GM18499 (cell line): ENCODE measurements at regions not wholly inside any gene's neighbourhood (a gene's known extent, or its start where the extent isn't known, plus 50 kb on each side); places are given as distances from the start of the nearest gene placed in this dataset.
"Not testable (repeated sequence)": the region's sequence is repeated elsewhere in the genome, so short reads cannot be mapped to it uniquely, and the experiment has no call there.

ENCODE experiments used
- ATAC-seq: cut with Tn5 transposase; IDR thresholded peaks from one replicate; pipeline ENCODE4 v1.9.1; 2021; ENCODE audit warnings: moderate number of reproducible peaks; ENCODE audit not compliant: insufficient read depth, unreplicated experiment

DNA sequence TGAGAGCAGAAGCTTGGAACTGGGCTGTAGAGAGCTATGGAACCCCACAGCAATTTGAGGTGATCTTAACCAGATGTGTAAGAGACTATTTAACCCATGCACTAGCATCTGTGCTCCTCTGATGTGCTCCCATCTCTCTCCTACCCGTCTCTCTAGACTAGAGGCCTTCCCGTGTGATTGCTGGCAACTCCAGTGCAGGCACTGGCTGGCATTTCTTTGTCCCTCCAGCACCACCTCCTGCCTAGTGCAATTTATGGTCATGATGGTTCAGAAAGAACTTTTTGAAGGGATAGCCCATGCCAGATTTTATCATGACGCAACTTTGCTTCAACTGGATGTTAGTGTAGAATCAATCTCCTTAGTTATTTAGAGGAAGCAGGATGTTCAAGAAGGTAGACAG, 193.0 kb downstream of the BCL2L11 start:
- not testable (repeated sequence) for ATAC-seq

DNA sequence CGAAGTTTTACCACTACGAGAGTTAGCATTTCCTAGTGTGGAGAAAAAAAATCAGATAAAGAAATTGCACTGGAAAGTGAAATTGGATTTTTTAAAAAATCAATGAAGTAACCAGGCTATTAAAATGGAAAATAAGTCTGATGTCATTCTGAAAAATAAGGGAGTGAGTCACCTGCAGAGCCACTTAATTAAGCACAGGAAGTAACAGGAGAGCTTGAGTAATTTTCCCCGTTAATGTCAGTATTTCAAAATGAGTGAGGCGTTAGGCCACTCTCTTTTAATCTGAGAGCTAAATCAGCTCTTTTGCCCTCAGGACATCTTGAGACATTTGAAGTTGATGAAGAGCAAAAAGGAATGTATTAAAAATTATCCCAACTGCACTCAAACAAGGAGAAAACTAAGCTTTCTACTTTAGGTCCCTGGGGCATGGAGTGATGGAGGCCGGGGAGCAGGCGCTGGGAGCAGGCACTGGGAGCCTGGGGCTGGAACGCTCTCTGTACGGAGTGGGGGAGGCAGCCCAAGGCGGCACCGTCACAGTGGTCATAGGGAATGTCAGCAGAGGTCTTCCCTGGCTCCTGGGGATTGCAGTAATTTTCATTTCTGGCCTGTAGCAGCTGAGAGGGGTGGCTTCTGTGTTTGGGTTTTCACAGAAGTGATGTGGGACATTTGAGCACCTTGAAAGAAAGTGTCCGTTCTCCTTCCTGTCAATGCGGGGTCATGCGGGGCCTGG, 194.6 kb downstream of the BCL2L11 start:
- ATAC-seq: not testable (repeated sequence)

DNA sequence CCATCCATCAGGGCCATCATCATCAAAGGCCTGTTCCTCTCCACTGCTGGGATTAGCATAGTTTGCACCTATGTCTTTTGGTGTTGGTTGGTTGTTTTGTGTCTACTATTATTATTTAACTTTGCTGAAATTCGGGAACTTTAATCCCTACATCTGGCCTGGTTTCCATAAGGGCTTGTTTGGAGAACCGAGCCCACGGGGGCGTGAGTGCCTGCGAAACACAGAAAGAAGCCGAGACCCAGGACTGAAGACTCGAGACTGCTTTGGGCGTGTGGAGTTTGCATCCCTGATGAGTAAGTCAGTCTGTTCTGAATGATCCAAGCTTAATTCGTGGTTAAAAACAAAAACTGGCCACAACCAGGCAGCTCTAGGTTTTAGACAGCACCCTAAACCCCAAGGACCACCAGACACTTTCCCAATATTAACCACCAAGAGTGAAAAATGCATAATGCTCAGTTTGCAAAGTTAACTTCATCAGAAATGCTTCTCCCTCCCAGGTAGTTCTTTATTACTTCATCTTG, 195.6 kb downstream of the BCL2L11 start:
- ATAC-seq: not testable (repeated sequence)

DNA sequence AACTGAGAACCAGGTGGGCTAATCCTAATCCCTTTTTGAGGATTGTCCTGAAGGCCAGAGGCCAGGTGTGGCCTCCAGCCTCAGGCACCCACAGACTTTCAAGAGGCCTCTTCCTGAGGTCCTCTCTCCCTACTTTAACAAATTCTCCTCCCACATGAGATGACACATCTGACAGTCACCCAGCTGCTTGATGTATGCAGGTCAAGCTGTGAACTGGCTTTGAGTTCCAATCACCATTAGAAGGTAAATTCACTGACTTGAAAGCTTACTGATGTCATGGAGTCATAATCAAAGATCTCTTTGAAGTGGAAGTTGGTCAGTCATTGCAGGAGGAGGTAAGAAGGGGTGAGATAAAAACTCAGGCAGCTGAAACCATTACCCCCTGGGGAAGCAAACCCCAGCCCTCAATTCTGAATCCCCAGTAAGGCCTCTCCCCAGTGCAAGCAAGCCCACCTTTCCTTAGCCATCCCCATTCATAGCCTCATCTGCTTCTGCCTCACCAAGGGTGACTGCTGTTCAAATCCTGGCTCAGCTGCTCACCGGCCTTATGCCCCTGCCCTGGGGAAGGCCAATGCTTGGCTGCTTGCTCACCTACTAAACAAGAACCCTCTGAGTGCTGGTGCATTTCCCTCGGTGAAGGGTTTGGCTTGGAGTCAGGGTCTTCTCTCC, 196.3 kb downstream of the BCL2L11 start:
- not testable (repeated sequence) for ATAC-seq

DNA sequence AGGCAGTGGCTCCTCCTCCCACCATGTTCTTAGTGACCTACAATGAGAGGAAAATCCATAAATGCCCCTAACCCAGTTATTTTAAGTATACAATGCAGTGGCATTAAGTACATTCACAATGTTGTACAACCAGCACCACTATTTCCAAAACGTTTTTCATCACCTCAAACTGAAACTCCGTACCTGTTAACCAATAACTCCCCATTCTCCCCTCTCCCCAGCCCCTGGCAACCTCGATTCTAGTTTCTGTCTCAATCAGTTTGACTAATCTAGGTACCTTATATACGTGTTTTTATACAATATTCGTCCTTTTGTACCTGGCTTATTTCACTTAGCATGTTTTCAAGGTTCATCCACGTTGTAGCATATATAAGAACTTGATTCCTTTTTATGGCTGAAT, 198.8 kb downstream of the BCL2L11 start:
- ATAC-seq: not testable (repeated sequence)

DNA sequence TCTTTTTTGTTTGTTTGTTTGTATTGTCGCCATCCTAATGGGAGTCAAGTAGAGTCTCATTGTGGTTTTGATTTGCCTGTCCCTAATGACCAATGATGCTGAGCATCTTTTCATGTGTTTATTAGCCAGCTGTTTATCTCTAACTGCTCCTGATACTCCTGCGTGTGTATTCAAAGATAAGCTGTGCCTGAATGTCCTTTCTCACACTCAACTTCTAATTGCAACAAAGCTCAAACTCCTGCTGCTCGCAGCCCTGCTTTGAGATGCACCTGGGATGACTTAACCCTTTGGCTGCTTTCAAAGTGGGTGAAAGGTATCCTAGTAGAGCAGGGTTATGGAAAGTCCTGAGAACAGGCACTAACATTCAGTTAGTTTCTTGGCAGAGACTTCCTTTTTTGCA, 199.6 kb downstream of the BCL2L11 start:
- not testable (repeated sequence) for ATAC-seq

DNA sequence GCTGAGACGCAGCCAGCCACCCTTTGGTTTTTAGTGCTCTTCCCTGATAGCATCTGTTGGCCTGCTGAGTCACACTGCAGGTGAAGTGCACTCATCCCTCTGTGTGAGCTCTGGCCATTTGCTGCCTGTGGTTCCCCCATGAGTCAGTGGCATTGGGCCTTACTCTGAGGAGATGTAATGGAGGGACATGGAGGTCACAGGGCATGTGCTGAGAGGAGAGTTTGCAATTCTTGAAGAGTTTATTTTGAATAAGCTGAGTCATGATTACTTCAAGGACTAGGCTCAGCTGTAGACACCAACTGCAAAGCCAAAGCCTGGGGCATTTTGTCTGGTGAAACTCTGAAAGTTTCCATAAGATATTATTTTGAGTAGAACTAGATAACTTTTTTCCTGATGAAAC, 200.3 kb downstream of the BCL2L11 start:
- ATAC-seq: not testable (repeated sequence)

DNA sequence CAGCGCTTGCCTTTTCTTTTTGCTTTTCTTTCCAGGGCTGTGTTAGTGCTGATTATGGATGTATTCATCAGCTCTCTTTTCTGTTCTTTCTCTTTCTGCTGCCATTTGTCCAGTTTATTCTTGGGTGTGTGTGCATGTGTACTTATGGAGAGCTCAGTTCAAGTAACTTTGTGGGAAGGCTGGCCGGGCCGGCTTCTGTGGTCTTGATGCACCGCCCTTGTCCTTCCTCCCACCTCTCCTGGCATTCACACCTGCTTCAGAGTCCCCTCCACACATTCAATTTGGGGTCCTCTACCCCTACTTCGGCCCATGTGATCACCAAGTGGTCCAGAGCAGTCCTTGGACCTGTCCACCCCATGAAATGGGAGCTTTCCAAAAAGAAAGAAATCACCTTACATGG, 202.7 kb downstream of the BCL2L11 start:
- not testable (repeated sequence) for ATAC-seq

DNA sequence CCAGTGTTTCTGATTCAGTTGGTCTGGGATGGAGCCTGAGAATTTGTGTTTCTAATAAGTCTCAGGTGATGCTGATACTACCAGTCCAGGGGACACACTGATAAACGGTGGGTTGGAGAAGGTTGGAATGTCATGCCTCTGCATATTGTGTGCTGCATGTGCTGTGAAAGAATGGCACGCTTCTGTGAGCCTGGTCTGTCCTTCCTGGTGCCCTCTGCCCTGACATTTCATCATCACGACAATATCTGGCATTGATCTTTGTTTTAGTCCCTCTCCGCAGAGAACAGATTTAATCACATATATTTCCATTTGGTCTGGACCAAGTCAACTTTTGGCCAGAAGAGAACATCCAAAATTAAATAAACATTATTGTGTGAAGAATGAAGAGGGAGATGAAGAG, 207.0 kb downstream of the BCL2L11 start:
- not testable (repeated sequence) for ATAC-seq

DNA sequence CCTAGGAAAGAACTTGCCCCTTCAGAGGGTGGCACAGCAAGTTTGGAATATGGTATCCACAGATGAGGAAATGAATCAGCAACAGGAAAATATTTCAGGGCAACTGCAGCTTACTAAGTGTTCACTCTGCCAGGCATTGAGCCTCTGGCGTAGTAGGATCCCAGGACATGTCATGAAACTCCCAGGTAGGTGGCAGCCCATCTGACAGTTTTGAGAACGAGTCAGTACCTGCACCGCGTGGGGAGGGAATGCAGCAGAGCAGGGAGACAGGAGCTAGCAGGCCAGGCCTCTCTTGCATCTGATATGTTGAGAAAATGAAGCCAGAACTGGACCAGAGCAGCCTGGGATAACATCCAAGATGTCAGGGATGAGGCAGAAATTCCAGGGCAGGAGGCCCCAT, 208.6 kb downstream of the BCL2L11 start:
- not testable (repeated sequence) for ATAC-seq

DNA sequence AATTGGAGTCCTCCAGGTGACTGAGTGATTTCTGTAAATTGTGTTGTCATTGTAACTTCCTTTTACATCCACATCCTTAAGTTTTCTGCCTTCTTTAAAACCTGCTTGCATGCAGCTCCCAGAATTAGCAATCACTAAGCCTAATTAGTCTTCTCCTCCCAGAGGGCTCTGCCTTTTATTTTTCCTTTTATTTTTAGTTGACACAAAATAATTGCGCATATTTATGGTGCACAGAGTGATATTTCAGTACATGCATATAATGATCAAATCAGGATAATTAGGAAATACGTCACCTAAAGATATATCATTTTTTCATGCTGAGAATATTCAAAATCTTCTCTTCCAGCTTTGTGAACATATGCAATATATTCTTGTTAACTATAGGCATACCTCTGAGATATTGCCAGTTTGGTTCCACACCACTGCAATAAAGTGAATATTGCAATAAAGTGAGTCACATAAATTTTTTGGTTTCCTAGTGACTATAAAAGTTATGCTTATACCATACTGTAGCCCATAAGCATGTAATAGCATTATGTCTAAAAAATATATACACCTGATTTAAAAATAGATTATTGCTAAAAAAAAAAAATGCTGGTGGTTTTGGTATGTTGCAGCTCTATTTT, 210.5 kb downstream of the BCL2L11 start:
- ATAC-seq: not testable (repeated sequence)

DNA sequence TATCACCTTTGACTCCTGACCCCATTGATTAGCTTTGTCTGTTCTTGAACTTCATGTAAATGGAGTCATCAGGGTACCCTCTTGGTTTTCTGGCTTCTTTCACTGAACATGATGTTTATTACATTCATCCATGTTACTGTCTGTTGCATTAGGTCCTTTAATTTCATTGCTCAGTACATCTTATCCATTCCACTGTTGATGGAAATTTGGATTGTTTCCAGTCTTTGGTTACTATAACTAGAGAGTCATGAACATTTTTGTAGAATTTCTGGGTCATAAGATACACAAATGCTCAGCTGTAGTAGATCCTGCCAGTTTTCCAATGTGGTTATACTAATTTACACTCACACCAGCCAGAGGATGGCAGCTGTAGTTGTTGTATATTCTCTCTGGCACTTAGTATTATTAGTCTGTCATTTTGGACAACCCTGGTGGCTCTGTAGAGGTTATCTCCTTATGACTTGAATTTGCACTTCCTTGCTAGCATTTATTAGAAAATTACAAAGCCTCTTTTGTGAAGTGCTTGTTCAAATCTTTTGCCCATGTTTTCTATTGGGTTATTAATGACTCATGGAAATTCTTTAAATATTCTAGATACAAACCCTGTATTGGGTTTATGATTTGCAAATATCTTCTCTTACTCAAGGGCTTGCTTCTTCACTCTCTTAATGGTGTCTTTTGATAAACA, 214.7 kb downstream of the BCL2L11 start:
- ATAC-seq: not testable (repeated sequence)

DNA sequence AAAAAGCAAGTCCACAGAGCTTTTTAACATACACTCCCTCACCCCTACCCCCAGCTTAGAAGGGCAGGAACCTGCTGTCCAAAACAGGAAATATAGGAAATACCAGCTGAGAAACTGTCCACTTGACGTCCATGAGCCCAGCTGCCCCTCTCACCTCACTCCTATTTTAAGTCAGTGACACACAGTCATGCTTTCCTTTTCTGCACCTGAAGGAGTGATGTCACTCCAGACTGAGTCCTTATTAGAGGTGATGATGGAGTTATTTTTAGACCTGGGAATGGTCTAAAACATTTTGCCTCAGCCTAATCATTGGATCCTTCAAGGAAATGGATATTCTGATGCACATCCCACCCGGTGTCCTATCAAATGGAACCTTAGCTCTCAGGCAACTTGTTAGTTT, 217.8 kb downstream of the BCL2L11 start:
- not testable (repeated sequence) for ATAC-seq

DNA sequence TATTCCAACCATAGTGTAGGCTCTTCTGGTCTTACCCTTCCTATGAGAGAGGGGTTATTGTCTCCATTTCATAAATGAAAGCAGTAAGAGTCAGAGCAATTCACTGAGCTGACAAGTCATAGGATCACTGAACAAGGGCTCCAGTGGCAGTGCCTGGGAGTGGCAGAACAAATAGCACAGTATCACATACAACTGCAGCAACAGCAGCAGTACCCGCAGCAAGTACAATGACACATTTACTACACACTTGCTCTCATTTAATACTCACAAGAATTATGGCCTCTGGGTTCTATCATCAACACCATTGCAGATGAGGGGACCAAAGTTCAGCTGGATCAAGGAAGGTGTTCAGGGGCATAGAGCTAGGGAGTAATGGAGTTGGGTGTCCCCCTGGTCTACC, 218.8 kb downstream of the BCL2L11 start:
- not testable (repeated sequence) for ATAC-seq

DNA sequence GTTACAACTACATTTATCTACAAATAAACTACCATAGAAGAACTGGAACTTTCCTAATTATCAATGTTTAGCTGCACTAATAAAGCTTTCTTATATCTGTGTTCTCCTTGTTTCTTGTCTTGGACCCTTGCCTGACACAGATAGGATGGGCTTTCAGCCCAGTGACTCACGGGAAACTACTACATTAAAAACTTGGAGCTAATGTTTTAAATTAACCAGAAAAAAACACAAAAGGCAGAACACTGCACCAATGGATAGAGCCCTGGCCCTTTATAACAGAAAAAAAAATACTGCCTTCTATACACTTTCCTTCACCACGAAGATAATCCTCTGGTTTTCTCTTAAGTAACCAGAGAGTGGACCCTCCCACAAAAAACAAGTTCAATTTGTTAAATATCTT, 223.9 kb downstream of the BCL2L11 start:
- ATAC-seq: not testable (repeated sequence)

DNA sequence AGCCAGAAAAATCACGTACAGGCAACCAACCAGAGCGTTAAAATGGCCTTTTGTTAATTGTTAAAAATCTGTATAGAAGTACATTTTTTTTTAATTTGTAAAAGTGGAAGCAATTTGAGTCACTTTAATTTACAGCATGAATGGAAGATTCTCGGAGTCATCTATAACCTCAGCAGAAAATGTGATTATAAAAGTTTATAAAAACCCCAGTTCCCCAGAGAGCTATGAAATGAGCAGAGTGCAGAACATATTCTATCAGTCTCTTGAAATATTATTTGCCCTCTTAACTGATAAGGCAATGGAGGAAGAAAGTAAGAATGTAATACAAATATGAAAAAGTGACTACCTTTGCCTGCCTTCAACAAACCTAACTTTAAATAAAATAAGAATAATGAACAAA, 224.7 kb downstream of the BCL2L11 start:
- not testable (repeated sequence) for ATAC-seq

DNA sequence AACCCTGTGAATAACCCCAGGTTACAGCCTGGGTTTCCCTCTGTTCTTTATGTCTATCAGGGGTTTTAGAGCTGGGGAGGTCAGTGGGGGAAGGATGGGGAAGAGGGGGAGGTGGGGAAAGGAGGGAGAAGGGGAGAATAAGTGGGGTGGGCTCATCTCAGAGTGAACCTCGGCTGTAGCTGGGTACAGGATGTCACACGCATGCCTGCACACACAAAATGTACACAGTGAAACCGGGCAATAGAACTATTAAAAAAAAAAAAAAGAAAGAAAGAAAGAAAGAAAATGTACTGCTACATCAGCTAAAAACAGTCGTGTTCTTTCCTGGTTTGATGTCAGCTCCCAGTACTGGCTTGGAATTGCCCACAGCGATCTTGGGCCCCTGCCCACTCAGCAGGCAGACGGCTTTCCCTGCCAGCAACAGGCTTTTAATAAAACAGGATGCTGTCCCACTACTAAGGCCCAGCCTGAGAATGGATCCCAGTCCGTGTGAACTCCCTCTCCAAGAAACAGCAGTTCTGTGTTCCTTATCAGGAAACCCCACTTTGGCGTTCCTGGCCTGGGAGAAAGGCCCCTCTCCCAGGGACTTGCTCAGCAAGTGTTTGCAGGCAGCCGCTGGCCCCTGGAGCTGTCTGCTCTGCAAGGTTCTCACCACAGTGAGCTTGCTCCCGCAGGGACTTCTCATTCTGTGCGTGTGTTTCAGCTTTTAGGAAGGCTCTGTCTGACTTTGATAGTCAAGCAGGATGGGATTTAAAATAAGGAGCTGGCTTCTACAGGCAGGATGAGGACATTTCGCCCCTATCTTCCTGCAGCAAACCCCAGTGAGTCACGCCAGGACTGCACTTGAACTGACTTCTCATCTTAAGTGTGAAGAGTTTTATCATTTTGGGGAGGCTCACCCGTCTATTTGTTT, 225.6 kb downstream of the BCL2L11 start:
- ATAC-seq: not testable (repeated sequence)

DNA sequence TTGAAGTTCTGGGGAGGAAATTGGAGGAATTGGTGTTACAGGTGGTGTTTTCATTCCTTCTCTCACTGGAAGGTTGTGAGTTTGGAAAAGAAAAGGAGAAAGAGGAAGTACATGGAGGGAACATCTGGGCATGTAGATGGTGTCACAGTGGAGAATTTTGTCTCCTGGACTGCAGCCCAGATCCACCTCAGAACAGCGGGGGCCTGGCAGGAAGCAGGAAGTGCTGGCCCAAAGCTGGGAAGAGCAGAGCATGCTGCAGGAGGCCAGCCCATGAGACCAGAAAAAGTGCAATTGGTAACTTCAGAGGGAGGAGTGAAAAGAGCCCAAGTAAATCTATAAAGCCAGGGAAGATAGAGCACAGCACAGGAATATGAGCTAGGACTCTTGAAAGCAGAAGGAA, 227.0 kb downstream of the BCL2L11 start:
- ATAC-seq: not testable (repeated sequence)

DNA sequence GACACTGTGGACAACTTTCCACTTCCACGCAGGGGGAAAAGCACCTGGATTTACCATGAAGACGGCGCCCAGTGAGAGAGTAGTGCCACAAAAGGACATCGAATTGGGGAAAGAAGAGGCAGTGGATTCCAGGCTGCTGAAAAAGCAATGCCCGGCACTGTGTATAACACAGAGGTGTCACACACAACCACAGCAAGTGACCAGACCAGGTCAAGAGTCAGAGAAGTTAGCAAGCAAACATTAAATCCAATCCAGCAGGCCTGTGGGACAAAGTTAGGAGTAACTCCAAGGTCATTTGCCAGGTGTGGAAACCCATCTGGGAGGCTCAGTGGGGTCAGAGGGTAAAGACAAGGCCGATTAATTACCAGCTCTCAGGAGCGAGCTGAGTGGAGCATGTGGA, 227.6 kb downstream of the BCL2L11 start:
- not testable (repeated sequence) for ATAC-seq
